OCI-LY3 (cell line): ENCODE measurements at regions not wholly inside any gene's neighbourhood (a gene's known extent, or its start where the extent isn't known, plus 50 kb on each side); places are given as distances from the start of the nearest gene placed in this dataset.

Experiments used
- H2AFZ ChIP-seq: fragments of 200-600, 300-600 bp; shearing (Covaris generic); 2 replicates; pipeline ENCODE4 v1.6.0; 2014; ENCODE audit warnings: antibody characterized with exemption, low read depth, low read length
- H3K27ac ChIP-seq: fragments of 200-600, 300-600 bp; sonication (generic); 2 replicates; pipeline ENCODE4 v1.5.1; 2014; ENCODE audit warnings: mild to moderate bottlenecking, low read length, moderate library complexity, mixed read lengths
- H3K27me3 ChIP-seq: fragments of 200-600, 300-600 bp; sonication (generic); 2 replicates; pipeline ENCODE4 v1.6.1; 2014; ENCODE audit warnings: low read depth, low read length, mixed read lengths
- H3K36me3 ChIP-seq: fragments of 200-600, 300-600 bp; sonication (generic); replicated peaks from 2 replicates; pipeline ENCODE3; 2014; ENCODE audit warnings: low read depth, low read length, mixed read lengths
- H3K4me1 ChIP-seq: fragments of 300-600, 200-600 bp; sonication (generic); 2 replicates; pipeline ENCODE4 v1.6.1; 2014; ENCODE audit warnings: low read length, mixed read lengths
- H3K4me2 ChIP-seq: fragments of 200-600, 300-600 bp; sonication (generic); 2 replicates; pipeline ENCODE4 v1.6.1; 2014; ENCODE audit warnings: low read length, mixed read lengths
- H3K4me3 ChIP-seq: fragments of 300-600, 200-600 bp; sonication (generic); 2 replicates; pipeline ENCODE4 v1.5.1; 2014; ENCODE audit warnings: antibody characterized with exemption, mild to moderate bottlenecking, low read length, moderate library complexity
- H3K79me2 ChIP-seq: fragments of 300-600, 200-600 bp; shearing (Covaris generic); 2 replicates; pipeline ENCODE4 v1.6.1; 2014; ENCODE audit warnings: mild to moderate bottlenecking, low read length, mixed read lengths
- H3K9ac ChIP-seq: fragments of 300-600, 200-600 bp; shearing (Covaris generic); 2 replicates; pipeline ENCODE4 v1.6.0; 2014; ENCODE audit warnings: mild to moderate bottlenecking, low read length, moderate library complexity
- H3K9me3 ChIP-seq: fragments of 200-600, 300-600 bp; shearing (Covaris generic); 2 replicates; pipeline ENCODE4 v1.6.1; 2014; ENCODE audit warnings: low read length, mixed read lengths; ENCODE audit not compliant: insufficient read depth
- H4K20me1 ChIP-seq: fragments of 200-600, 300-600 bp; sonication (generic); 2 replicates; pipeline ENCODE4 v1.6.1; 2016; ENCODE audit warnings: low read length, mixed read lengths; ENCODE audit not compliant: insufficient read depth
- CTCF ChIP-seq: fragments of 200-600, 300-600 bp; sonication (generic); IDR thresholded peaks from 2 replicates; pipeline ENCODE4 v1.5.1; 2014; ENCODE audit warnings: antibody characterized with exemption, low read length, low read depth
- EZH2phosphoT487 ChIP-seq: fragments of 200-600 bp; shearing (Covaris generic); IDR thresholded peaks from 2 replicates; pipeline ENCODE4 v1.6.1; 2018; ENCODE audit warnings: antibody characterized with exemption, mixed run types, low read depth

GRCh38 chr3:66150977-66151376, 69.8 kb upstream of the SLC25A26 start:
- H3K36me3 ChIP-seq = no peaks in the 10 kb centered on the region
- no peaks in the 10 kb centered on the region for H3K4me1 ChIP-seq
- no peak overlapping the region for H3K27ac ChIP-seq
- H3K4me3 ChIP-seq = no peak overlapping the region
- peaks cover 29% of the 10 kb centered on the region for H3K27me3 ChIP-seq
- H2AFZ ChIP-seq = no peak overlapping the region
- no peak overlapping the region for H3K4me2 ChIP-seq
- TF ChIP-seq EZH2phosphoT487 (no peak), CTCF (no peak)
- no peaks in the 10 kb centered on the region for H4K20me1 ChIP-seq
- no peaks in the 10 kb centered on the region for H3K9me3 ChIP-seq
- H3K79me2 ChIP-seq = no peaks in the 10 kb centered on the region
- no peak overlapping the region for H3K9ac ChIP-seq

- Histone ChIP-seq H4K20me1 (no peaks in the 10 kb centered on the region), H3K36me3 (no peaks in the 10 kb centered on the region), H3K9me3 (no peaks in the 10 kb centered on the region)
Measured at GRCh38 chr3:66149269-66149668, 71.5 kb upstream of the SLC25A26 start.

GRCh38 chr3:66145408-66145733, 75.4 kb upstream of the SLC25A26 start:
- H3K79me2 ChIP-seq = no peaks in the 10 kb centered on the region
- no peak overlapping the region for H3K9ac ChIP-seq
- no peaks in the 10 kb centered on the region for H3K4me1 ChIP-seq
- no peak overlapping the region for H2AFZ ChIP-seq
- H4K20me1 ChIP-seq = no peaks in the 10 kb centered on the region
- TF ChIP-seq EZH2phosphoT487 = no peak
- TF ChIP-seq CTCF = no peak
- peaks cover 11% of the 10 kb centered on the region for H3K27me3 ChIP-seq
- no peak overlapping the region for H3K4me2 ChIP-seq
- H3K9me3 ChIP-seq = no peaks in the 10 kb centered on the region
- H3K36me3 ChIP-seq = no peaks in the 10 kb centered on the region
- no peak overlapping the region for H3K27ac ChIP-seq
- no peak overlapping the region for H3K4me3 ChIP-seq

More at GRCh38 chr3:66149269-66149668, 71.5 kb upstream of the SLC25A26 start:
- peaks cover 24% of the 10 kb centered on the region for H3K27me3 ChIP-seq
- no peak overlapping the region for H3K4me2 ChIP-seq
- TF ChIP-seq EZH2phosphoT487 (no peak), CTCF (no peak)
- no peak overlapping the region for H3K4me3 ChIP-seq
- H3K4me1 ChIP-seq = no peaks in the 10 kb centered on the region
- H2AFZ ChIP-seq = no peak overlapping the region
- H3K79me2 ChIP-seq = no peaks in the 10 kb centered on the region
- no peak overlapping the region for H3K9ac ChIP-seq
- no peak overlapping the region for H3K27ac ChIP-seq

GRCh38 chr3:66144568-66145407, 76.0 kb upstream of the SLC25A26 start:
- Histone ChIP-seq H3K27me3 (peaks cover 16% of the 10 kb centered on the region), H3K36me3 (no peaks in the 10 kb centered on the region), H3K79me2 (no peaks in the 10 kb centered on the region), H3K27ac (no peak overlapping the region), H3K9ac (no peak overlapping the region), H3K4me1 (no peaks in the 10 kb centered on the region), H3K4me2 (no peak overlapping the region), H4K20me1 (no peaks in the 10 kb centered on the region), H3K9me3 (no peaks in the 10 kb centered on the region), H3K4me3 (no peak overlapping the region), H2AFZ (no peak overlapping the region)
- TF ChIP-seq CTCF = no peak
- no peak for TF ChIP-seq EZH2phosphoT487
